ENCODE measurements at regions not wholly inside any gene's neighbourhood (a gene's known extent, or its start where the extent isn't known, plus 50 kb on each side); places are given as distances from the start of the nearest gene placed in this dataset.

DNA sequence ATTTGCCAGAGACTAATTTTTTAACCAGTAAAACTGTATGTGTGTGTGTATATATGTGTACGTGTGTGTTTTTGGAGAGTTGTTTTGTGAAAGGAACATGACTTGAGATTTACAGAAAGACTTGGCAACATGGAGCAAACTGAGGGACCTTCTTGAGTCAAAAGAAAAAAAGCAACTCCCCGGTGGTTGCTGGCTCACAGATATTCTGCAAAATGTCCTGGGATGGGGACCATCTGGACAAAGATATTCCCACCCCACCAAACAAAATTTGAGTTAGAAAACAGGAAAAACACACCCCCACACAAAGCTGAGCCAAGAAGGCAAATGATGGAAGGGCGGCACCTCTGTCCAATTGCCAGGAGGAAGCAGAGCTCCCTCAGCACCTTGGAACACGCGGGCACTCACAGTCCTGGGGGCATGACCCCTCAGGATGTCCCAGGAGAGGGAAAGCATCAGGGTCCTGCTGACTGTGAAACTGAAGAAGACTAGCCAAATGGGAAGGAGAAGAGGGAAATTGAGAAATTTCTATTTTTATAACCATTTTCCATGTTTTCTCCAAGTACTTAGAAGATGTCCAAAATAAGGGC is 290.2 kb upstream of the ACVR2A start:
- Mint-ChIP-seq H3K4me1 (ENCODE audit: low read depth) (peaks cover 3% of the 10 kb centered on the region), H3K27me3 (ENCODE audit: low read depth) (no peaks in the 10 kb centered on the region), H3K9me3 (peaks cover 13% of the 10 kb centered on the region), H3K4me3 (no peak overlapping the region), H3K36me3 (ENCODE audit: low read depth) (no peaks in the 10 kb centered on the region), H3K27ac (no peak overlapping the region)

DNA sequence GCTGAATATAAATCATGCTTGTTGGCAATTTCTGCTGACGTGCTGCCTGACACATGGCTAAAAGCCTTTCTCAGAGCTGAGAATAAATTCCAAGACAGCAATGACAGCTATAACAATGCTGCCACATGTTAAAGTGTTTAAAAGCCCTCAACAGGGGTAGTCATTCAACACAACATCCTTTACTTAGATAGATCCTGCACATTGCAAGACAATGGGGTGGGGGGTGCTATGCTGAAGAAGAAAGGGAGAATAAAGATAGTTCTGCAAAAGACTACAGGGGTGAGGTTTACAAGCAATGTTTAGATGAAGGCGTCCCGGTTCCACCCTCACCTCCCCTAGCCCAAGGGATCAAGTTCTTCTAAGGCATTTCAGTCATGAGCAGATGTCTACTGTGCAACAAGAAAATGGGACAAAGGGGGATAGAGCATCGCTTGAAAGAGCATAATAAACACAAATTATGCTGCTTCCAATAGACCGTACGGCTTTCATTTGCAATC is 291.0 kb upstream of the ACVR2A start:
- no peaks in the 10 kb centered on the region for H3K27me3 Mint-ChIP-seq (ENCODE audit: low read depth)
- H3K27ac Mint-ChIP-seq, result no peak overlapping the region
- no peaks in the 10 kb centered on the region for H3K36me3 Mint-ChIP-seq (ENCODE audit: low read depth)
- H3K4me1 Mint-ChIP-seq (ENCODE audit: low read depth), result peaks cover 3% of the 10 kb centered on the region
- peaks cover 13% of the 10 kb centered on the region for H3K9me3 Mint-ChIP-seq
- no peak overlapping the region for H3K4me3 Mint-ChIP-seq

DNA sequence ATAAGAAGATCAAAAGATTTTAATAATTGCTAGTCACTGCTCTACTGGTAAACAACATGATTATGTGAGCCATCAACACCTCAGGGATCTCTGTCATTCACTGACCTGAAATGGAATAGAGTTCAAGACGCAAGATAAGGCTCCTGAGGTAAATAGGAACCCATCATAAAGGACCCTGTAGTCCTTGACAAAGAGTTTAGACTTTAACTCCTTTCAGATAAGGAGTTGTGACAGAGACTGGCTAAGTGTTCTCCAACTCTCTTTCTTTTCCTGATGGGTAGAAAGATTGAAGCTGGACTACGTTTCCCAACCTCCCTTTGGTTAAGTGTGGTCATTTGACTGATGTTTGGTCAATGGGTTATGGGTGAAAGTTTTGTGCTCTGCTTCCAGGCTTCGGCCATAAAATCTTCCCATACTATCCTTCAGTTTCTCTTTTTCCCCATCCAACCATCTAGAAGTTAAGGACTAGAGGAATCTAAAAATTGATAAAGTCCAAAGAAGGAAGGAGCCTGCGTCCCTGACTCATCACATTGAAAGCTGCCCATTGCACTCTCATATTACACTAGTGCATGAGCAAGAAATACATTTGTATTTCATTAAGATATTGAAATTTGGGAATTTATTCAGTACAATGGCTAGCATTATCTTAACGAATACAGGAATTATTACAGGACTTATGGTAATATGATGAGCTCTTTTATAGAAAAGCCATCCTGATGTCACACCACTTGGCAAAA is 293.7 kb upstream of the ACVR2A start:
- H3K9me3 Mint-ChIP-seq, result peaks cover 13% of the 10 kb centered on the region
- H3K4me1 Mint-ChIP-seq (ENCODE audit: low read depth), result peaks cover 7% of the 10 kb centered on the region
- no peaks in the 10 kb centered on the region for H3K27me3 Mint-ChIP-seq (ENCODE audit: low read depth)
- H3K36me3 Mint-ChIP-seq (ENCODE audit: low read depth), result no peaks in the 10 kb centered on the region
- H3K27ac Mint-ChIP-seq, result no peak overlapping the region
- no peak overlapping the region for H3K4me3 Mint-ChIP-seq

DNA sequence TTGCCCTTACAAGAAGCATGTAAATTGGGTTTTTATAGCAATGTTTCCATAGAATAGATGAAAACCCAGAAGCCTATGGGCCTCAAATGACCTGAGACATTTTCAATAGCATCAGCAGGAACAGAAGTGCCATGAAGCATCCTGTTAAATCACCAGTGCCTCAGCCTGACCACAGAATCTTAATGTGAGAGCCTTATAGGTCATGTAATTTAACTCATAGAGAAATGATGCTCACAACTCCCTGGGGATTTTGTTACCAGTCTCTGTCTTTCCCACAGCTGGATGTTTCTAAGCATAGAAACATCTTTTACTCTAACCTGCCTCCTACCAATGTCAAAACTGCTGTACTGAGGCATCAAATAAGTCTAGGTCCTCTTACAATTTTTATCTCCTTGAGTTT is 295.8 kb upstream of the ACVR2A start:
- Mint-ChIP-seq H3K4me1 (ENCODE audit: low read depth) (peaks cover 13% of the 10 kb centered on the region), H3K9me3 (peaks cover 13% of the 10 kb centered on the region), H3K27ac (no peak overlapping the region), H3K36me3 (ENCODE audit: low read depth) (peaks cover 3% of the 10 kb centered on the region), H3K27me3 (ENCODE audit: low read depth) (no peaks in the 10 kb centered on the region), H3K4me3 (no peak overlapping the region)

DNA sequence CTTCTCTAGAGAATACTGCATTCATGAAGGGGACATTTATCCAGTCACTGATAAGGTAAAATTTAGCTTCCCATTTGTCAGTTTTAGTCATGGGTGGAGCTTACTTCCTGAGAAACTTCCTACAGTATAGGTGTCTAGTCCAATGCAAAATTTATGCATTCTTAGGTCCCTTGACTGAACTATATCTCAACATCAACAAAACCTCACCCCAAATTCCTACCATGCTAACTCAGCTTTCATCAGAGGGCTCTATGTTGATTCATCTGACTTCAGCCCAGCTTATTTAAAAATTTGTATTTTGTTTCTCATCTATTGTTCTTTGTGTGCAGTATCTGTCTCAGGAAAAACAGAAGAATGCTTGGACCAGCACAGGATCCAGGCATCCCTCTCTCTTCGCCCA is 296.4 kb upstream of the ACVR2A start:
- Mint-ChIP-seq H3K4me1 (ENCODE audit: low read depth) (peaks cover 13% of the 10 kb centered on the region), H3K9me3 (peaks cover 13% of the 10 kb centered on the region), H3K27me3 (ENCODE audit: low read depth) (no peaks in the 10 kb centered on the region), H3K27ac (no peak overlapping the region), H3K36me3 (ENCODE audit: low read depth) (peaks cover 3% of the 10 kb centered on the region), H3K4me3 (no peak overlapping the region)

DNA sequence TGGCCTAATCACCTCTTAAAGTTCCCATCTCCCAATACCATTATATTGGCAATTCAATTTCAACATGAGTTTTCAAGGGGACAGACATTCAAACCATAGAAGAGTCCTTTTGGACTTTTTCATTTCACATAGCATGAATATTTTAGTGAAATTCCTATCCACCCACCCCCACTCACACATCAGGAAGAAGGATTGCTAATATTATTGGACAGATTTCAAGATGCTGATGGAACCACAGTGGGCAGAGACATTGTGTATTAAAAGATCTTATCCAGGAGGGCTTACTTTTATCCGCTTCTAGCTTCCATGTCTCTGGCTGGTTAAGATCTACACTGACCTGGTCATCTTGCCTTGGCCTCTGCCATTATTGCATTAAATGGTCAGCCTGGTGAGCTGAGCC is 297.4 kb upstream of the ACVR2A start:
- Mint-ChIP-seq H3K27me3 (ENCODE audit: low read depth) (no peaks in the 10 kb centered on the region), H3K4me3 (no peak overlapping the region), H3K9me3 (peaks cover 6% of the 10 kb centered on the region), H3K36me3 (ENCODE audit: low read depth) (peaks cover 3% of the 10 kb centered on the region), H3K27ac (no peak overlapping the region), H3K4me1 (ENCODE audit: low read depth) (peaks cover 13% of the 10 kb centered on the region)

DNA sequence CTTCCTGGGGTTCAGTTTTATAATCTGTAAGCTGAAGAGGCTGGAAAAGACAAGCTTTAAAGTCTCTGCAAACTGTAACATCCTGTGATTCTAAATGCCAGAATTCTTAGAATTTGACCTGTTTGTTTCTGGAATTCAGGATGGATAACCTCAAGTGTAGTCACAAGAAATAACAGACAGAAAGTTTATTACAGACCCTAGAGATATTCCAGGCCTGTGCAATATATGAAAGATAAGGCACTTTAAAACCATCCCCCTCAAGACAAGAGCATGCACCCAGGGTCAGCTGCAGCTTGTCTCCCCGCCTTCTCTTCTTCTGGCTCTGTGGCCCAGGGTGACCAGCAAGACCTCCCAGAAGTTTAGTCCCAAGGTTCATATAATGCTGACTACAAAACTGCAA is 298.7 kb upstream of the ACVR2A start:
- Mint-ChIP-seq H3K9me3 (peaks cover 8% of the 10 kb centered on the region), H3K4me1 (ENCODE audit: low read depth) (peaks cover 16% of the 10 kb centered on the region), H3K27me3 (ENCODE audit: low read depth) (no peaks in the 10 kb centered on the region), H3K4me3 (no peak overlapping the region), H3K36me3 (ENCODE audit: low read depth) (peaks cover 5% of the 10 kb centered on the region), H3K27ac (no peak overlapping the region)

DNA sequence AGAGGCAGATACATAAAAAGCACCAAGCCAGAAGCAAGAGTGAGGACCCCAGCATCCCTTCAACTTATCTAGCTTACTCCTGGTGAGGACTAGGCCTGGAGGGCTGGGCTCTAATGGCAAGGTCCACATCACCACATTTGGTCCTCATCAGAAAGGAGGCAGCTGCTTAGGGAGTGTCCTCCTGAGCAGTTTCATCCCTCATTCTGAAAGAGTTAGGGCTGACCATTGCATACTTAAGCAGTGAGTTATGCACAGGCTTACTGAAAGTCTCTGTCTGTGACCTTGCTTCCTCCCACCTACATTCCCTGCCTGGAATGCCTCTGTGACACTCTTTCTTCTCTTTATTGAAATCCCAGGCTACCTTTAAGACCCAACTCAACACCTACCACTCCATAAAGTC is 301.8 kb upstream of the ACVR2A start:
- Mint-ChIP-seq H3K4me3 (no peak overlapping the region), H3K27me3 (ENCODE audit: low read depth) (no peaks in the 10 kb centered on the region), H3K36me3 (ENCODE audit: low read depth) (peaks cover 8% of the 10 kb centered on the region), H3K9me3 (peaks cover 8% of the 10 kb centered on the region), H3K4me1 (ENCODE audit: low read depth) (peaks cover 13% of the 10 kb centered on the region), H3K27ac (no peak overlapping the region)

DNA sequence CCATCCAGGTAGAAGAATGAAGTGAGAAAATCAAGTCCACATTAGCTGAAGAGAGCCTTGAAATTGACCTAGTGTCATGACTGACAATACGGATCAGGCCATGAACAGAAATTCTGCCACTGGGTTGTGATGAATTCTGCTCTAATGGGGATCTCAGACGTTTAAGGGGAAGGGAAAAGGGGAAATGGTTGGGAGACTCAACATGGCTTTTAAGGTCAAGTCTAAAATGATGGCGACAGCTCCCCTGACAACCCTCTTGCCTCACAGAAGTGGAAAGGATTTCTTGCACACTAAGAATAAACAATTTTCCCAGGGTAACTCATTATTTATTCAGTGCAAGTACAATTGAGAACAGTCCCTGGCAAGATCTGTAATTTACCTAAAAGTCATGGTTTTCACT is 302.5 kb upstream of the ACVR2A start:
- no peak overlapping the region for H3K27ac Mint-ChIP-seq
- H3K4me1 Mint-ChIP-seq (ENCODE audit: low read depth), result peaks cover 13% of the 10 kb centered on the region
- no peaks in the 10 kb centered on the region for H3K27me3 Mint-ChIP-seq (ENCODE audit: low read depth)
- peaks cover 8% of the 10 kb centered on the region for H3K36me3 Mint-ChIP-seq (ENCODE audit: low read depth)
- peaks cover 8% of the 10 kb centered on the region for H3K9me3 Mint-ChIP-seq
- no peak overlapping the region for H3K4me3 Mint-ChIP-seq

DNA sequence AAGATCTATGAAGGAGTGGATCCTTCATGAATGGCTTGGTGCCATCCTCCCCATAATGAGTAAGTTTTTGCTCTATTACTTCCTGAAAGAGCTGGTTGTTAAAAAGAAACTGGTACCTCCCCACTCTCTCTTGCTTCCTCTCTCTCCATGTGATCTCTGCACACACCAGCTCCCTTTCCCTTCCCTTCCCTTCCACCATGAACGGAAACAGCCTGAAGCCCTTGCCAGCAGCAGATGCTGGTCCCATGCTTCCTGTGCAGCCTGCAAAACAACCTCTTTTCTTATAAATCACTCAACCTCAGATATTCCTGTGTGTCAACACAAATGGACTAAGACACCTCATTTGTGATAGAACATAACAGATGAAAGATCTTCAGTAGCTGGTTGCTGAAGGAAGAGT is 303.5 kb upstream of the ACVR2A start:
- Mint-ChIP-seq H3K36me3 (ENCODE audit: low read depth) (peaks cover 8% of the 10 kb centered on the region), H3K4me1 (ENCODE audit: low read depth) (peaks cover 10% of the 10 kb centered on the region), H3K27me3 (ENCODE audit: low read depth) (no peaks in the 10 kb centered on the region), H3K27ac (peak overlapping the region; percentile 33), H3K9me3 (peaks cover 8% of the 10 kb centered on the region), H3K4me3 (no peak overlapping the region)

DNA sequence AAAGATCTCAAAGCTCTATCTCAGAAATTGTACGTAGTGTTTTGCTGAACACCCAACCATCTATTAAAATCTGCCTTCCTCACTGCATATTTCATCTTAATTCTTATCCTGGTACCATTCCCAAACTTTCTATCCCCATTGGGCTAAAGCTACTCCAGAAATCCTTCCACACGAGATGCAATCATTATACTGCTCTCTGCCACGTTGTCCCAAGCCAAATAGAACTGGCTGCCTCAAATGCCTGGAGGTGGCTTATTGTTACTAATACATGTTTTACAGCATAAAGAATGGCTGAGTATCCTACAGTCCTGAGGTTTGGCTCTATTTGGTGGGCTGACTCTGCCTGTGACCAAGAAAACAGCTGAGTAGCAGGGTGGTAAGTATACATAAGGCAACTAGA is 306.0 kb upstream of the ACVR2A start:
- Mint-ChIP-seq H3K27me3 (ENCODE audit: low read depth) (no peaks in the 10 kb centered on the region), H3K4me1 (ENCODE audit: low read depth) (peaks cover 3% of the 10 kb centered on the region), H3K27ac (no peak overlapping the region)

DNA sequence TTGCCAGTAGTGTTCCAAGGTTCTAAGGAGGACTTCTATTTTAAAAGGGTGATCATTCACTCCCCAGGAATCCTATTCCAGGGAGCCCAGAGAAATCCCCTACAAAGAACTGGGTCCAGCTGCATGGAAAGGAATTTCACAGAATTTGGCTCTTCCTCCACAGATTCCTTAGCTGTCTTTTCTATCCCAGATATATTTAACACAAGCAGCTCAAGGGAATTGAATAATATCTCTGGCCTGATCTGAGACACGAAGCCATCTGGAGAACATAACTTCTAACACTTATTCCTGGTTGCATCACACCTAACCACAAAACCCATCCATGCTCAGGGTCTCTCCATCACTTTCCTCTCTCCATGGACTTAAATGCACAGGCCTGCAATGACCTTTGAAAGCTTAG is 306.7 kb upstream of the ACVR2A start:
- Mint-ChIP-seq H3K9me3 (peaks cover 8% of the 10 kb centered on the region), H3K36me3 (ENCODE audit: low read depth) (peaks cover 5% of the 10 kb centered on the region), H3K4me1 (ENCODE audit: low read depth) (peaks cover 3% of the 10 kb centered on the region), H3K27ac (no peak overlapping the region), H3K4me3 (no peak overlapping the region), H3K27me3 (ENCODE audit: low read depth) (no peaks in the 10 kb centered on the region)

More for the DNA sequence above, 306.0 kb upstream of the ACVR2A start:
- no peak overlapping the region for H3K4me3 Mint-ChIP-seq
- peaks cover 5% of the 10 kb centered on the region for H3K36me3 Mint-ChIP-seq (ENCODE audit: low read depth)
- peaks cover 8% of the 10 kb centered on the region for H3K9me3 Mint-ChIP-seq

DNA sequence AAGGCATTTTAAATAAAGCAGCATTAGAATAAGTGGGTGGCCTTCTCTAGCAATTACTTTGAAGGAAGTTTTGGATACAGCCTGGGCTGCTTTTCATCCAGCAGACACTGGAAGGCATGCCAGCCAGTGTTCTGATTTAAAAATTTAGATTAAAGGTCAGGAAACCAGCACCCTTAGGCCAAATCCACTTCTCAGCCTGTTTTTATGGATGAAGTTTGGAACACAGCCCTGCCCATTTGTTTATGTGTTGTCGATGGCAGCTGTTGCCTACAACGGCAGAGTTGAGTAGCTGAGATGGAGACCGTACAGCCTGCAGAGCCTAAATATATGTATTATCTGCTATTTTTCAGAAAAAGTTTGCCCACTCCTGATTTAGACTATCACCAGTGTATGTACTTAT is 313.6 kb upstream of the ACVR2A start:
- H3K4me1 Mint-ChIP-seq (ENCODE audit: low read depth), result peaks cover 1% of the 10 kb centered on the region
- no peak overlapping the region for H3K27ac Mint-ChIP-seq
- H3K27me3 Mint-ChIP-seq (ENCODE audit: low read depth), result no peaks in the 10 kb centered on the region
- H3K4me3 Mint-ChIP-seq, result no peak overlapping the region
- no peaks in the 10 kb centered on the region for H3K36me3 Mint-ChIP-seq (ENCODE audit: low read depth)
- H3K9me3 Mint-ChIP-seq, result no peaks in the 10 kb centered on the region

DNA sequence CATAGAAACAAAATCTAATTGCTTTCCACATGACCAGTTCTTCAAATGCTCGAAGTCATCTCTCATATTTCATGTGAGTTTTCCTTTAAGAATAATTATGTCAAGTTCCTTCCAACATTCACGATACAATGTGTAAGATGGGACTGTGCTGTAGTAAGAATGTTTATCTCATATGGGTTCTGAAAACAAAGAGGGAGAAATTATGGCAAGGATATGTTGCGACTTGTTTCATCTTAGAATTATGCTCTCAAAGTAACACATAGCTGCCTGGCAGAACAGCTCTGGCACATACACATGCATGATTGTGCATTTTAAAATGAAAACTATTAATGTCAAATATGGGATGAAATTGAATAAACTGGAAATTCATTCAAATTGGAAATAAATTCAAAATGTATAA is 314.8 kb upstream of the ACVR2A start:
- peaks cover 4% of the 10 kb centered on the region for H3K4me1 Mint-ChIP-seq (ENCODE audit: low read depth)
- H3K36me3 Mint-ChIP-seq (ENCODE audit: low read depth), result no peaks in the 10 kb centered on the region
- no peak overlapping the region for H3K4me3 Mint-ChIP-seq
- no peak overlapping the region for H3K27ac Mint-ChIP-seq
- no peaks in the 10 kb centered on the region for H3K9me3 Mint-ChIP-seq
- H3K27me3 Mint-ChIP-seq (ENCODE audit: low read depth), result no peaks in the 10 kb centered on the region

DNA sequence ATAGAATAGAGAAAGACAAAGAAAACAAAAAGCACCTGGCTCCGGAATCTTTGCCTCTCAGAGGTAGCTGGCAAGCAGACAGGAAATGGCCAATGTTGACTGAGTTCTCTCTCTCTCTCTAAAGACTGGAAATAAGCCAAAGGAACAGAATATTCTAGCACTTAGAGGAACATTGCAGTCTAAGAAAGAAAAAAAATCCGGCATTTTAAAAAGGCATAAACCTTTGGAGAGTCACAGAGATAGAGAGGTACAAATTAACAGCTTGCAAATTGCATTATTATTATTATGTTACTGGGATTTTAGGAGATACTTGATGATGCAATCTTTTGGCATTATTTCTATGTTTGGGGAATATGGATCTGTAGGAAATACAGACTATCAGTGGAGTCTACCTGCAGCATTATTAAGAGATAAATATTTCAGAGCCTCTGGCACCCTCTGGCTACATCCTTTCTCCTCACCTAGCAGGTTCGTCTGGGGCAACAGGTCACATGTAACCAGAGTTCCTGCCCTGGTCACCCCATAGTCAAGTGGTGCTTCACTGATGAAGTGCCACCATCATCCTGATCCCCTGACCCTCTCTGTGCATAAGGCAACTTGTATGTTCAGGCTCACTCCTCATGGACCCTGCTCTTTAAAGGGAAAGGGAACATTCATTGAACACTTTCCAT is 318.9 kb upstream of the ACVR2A start:
- Mint-ChIP-seq H3K27ac (no peak overlapping the region), H3K27me3 (ENCODE audit: low read depth) (no peaks in the 10 kb centered on the region), H3K4me1 (ENCODE audit: low read depth) (peaks cover 4% of the 10 kb centered on the region), H3K9me3 (peaks cover 5% of the 10 kb centered on the region), H3K4me3 (no peak overlapping the region), H3K36me3 (ENCODE audit: low read depth) (no peaks in the 10 kb centered on the region)

All from T-helper 1 cell treated with Interleukin-12 subunit alpha and Interleukin-12 subunit beta and Interleukin-4 antibody, amounts not matched to agents 30 μg/mL and 1 μg/mL, for 36 hours (primary cell).